ENCODE measurements at regions not wholly inside any gene's neighbourhood (a gene's known extent, or its start where the extent isn't known, plus 50 kb on each side); places are given as distances from the start of the nearest gene placed in this dataset.

- ChIA-PET CTCF (no interaction called here), POLR2A (no interaction called here)
- H3K9me3 ChIP-seq (ENCODE audit: control insufficient read depth, insufficient read depth, low read length): no peaks in the 10 kb centered on the region
- no peak for TF ChIP-seq CTCF (IDR thresholded peaks at IDR 0.05; ENCODE audit: low read depth, low read length)
- no peak for DNase-seq (ENCODE audit: low read depth, low spot score)
- H3K27me3 ChIP-seq (ENCODE audit: control insufficient read depth, insufficient read depth, low read length): peaks cover 35% of the 10 kb centered on the region
- H3K27ac ChIP-seq (ENCODE audit: low read depth, low read length): no peak overlapping the region
- H3K4me3 ChIP-seq (ENCODE audit: low read depth, low read length): no peak overlapping the region
Measured at GRCh38 chr17:36816214-36816906, 120.9 kb upstream of the LHX1 start.

- DNase-seq (ENCODE audit: low read depth, low spot score): no peak
- Histone ChIP-seq H3K27me3 (ENCODE audit: control insufficient read depth, insufficient read depth, low read length) (peaks cover 31% of the 10 kb centered on the region), H3K4me3 (ENCODE audit: low read depth, low read length) (no peak overlapping the region), H3K9me3 (ENCODE audit: control insufficient read depth, insufficient read depth, low read length) (no peaks in the 10 kb centered on the region), H3K27ac (ENCODE audit: low read depth, low read length) (no peak overlapping the region)
- no peak for TF ChIP-seq CTCF (IDR thresholded peaks at IDR 0.05; ENCODE audit: low read depth, low read length)
- ChIA-PET CTCF (no interaction called here), POLR2A (no interaction called here)
Measured at GRCh38 chr17:36816907-36817288, 120.4 kb upstream of the LHX1 start.

- no peak for TF ChIP-seq CTCF (IDR thresholded peaks at IDR 0.05; ENCODE audit: low read depth, low read length)
Measured at GRCh38 chr17:36817483-36818048, 119.7 kb upstream of the LHX1 start.

GRCh38 chr17:36818134-36818825 is 119.0 kb upstream of the LHX1 start:
- no peak for TF ChIP-seq CTCF (IDR thresholded peaks at IDR 0.05; ENCODE audit: low read depth, low read length)
- Histone ChIP-seq H3K4me3 (ENCODE audit: low read depth, low read length) (no peak overlapping the region), H3K27ac (ENCODE audit: low read depth, low read length) (no peak overlapping the region), H3K27me3 (ENCODE audit: control insufficient read depth, insufficient read depth, low read length) (peaks cover 21% of the 10 kb centered on the region), H3K9me3 (ENCODE audit: control insufficient read depth, insufficient read depth, low read length) (no peaks in the 10 kb centered on the region)
- ChIA-PET POLR2A (no interaction called here), CTCF (no interaction called here)
- no peak for DNase-seq (ENCODE audit: low read depth, low spot score)

More at GRCh38 chr17:36817483-36818048, 119.7 kb upstream of the LHX1 start:
- Histone ChIP-seq H3K4me3 (ENCODE audit: low read depth, low read length) (no peak overlapping the region), H3K27ac (ENCODE audit: low read depth, low read length) (no peak overlapping the region), H3K27me3 (ENCODE audit: control insufficient read depth, insufficient read depth, low read length) (peaks cover 28% of the 10 kb centered on the region), H3K9me3 (ENCODE audit: control insufficient read depth, insufficient read depth, low read length) (no peaks in the 10 kb centered on the region)
- no peak for DNase-seq (ENCODE audit: low read depth, low spot score)
- POLR2A ChIA-PET: no interaction called here
- CTCF ChIA-PET: no interaction called here

Measured in AG04450 (cell line).